ENCODE measurements at regions not wholly inside any gene's neighbourhood (a gene's known extent, or its start where the extent isn't known, plus 50 kb on each side); places are given as distances from the start of the nearest gene placed in this dataset.
"Not testable (repeated sequence)": the region's sequence is repeated elsewhere in the genome, so short reads cannot be mapped to it uniquely, and the experiment has no call there.

DNA sequence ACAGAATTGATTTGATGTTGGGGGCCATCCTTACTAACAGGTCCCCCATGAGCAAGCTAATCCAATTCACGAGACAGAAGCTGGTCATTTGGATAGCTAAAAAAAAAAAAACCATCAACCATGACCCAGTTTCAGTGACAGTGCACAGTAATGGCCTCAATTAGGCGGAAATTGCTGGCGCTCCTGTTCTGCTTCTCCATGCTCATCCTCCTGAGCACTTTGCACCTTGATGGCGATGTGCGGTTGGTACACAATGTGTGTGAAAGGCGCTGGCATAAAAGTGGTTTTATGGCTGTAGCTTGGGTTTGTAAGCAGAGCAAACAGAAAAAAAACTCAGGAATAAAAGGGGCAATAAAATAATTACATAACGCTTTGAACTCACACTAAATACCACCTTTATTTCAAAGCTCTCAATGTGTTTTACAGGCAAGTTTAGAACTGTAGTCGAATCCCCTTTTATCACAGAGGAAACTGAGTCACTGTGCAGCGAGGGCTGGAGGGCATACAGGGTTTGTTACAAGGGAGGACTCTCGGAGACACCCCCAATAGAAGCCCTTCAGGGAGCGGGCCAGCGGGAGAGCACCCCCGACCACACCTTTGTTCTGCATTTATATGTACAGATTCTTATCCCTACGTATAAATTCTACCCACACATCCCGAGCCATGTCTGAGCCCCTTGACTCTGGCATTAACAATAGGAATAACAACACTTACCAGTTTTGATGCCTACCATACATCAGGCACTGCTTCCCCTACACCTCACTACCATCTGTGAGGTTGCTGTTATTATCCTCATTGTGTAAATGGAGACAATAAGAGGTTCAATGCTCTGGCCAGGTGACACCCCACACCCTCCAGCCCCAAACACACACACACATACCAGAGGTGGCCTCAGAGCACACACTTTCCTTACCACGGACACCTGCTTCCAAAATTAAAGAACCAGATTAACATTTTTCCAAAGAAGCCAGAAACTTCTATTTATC is 213.5 kb upstream of the IRF2BP2 start:
- Mint-ChIP-seq H3K27ac (no peak overlapping the region), H3K9me3 (no peaks in the 10 kb centered on the region), H3K4me3 (no peak overlapping the region), H3K27me3 (no peaks in the 10 kb centered on the region), H3K36me3 (ENCODE audit: low read depth) (no peaks in the 10 kb centered on the region), H3K4me1 (ENCODE audit: low read depth) (no peaks in the 10 kb centered on the region)
- no peak for DNase-seq
- ATAC-seq (ENCODE audit: poor library complexity): no peak
- Histone ChIP-seq H3K4me1 (ENCODE audit: insufficient read depth, low read length) (no peaks in the 10 kb centered on the region), H3K9me3 (ENCODE audit: control insufficient read depth in 1 of 2, insufficient read depth in 1 of 2, low read length in 2 of 2) (no peaks in the 10 kb centered on the region), H3K4me3 (ENCODE audit: low read length) (no peak overlapping the region), H3K36me3 (ENCODE audit: insufficient read depth, low read length) (no peaks in the 10 kb centered on the region), H3K27ac (ENCODE audit: low read depth in 1 of 2, low read length in 2 of 2) (no peak overlapping the region), H3K27me3 (ENCODE audit: control insufficient read depth in 1 of 2, insufficient read depth in 2 of 2, low read length in 2 of 2) (no peaks in the 10 kb centered on the region)
- intact Hi-C loops (cut with DNase I, micrococcal nuclease): no loop called here
- TF ChIP-seq, protein P1, sequence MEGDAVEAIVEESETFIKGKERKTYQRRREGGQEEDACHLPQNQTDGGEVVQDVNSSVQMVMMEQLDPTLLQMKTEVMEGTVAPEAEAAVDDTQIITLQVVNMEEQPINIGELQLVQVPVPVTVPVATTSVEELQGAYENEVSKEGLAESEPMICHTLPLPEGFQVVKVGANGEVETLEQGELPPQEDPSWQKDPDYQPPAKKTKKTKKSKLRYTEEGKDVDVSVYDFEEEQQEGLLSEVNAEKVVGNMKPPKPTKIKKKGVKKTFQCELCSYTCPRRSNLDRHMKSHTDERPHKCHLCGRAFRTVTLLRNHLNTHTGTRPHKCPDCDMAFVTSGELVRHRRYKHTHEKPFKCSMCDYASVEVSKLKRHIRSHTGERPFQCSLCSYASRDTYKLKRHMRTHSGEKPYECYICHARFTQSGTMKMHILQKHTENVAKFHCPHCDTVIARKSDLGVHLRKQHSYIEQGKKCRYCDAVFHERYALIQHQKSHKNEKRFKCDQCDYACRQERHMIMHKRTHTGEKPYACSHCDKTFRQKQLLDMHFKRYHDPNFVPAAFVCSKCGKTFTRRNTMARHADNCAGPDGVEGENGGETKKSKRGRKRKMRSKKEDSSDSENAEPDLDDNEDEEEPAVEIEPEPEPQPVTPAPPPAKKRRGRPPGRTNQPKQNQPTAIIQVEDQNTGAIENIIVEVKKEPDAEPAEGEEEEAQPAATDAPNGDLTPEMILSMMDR (IDR thresholded peaks at IDR 0.05): no peak
- POLR2A ChIA-PET: interaction anchor here (1.1 kb wide), 1 partner anchor 100 kb away, joined by 3 read pairs; no protein-coding TSS in a partner anchor
- CTCF ChIA-PET: no interaction called here

DNA sequence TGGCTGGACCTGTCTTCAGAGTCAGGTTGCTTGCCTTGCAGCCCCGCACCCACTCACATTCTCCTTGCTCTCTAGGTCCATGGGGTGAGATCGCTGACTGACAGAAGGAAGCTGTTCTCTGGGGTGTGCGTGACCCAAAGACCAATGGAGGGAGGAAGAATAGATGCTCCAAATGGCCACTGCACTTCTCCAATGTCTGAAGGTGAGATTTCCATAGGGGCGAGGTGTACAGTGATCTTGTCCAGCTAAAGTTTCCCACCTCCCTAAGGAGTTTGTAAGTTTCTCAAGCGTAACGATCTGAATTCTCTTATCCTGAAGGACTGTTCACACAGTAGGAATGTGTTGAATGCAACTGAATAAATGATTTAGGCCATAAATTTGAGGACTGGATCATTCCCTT is 211.9 kb upstream of the IRF2BP2 start:
- H3K27ac Mint-ChIP-seq: no peak overlapping the region
- no peaks in the 10 kb centered on the region for H3K4me1 Mint-ChIP-seq (ENCODE audit: low read depth)
- H3K36me3 Mint-ChIP-seq (ENCODE audit: low read depth): no peaks in the 10 kb centered on the region
- H3K27me3 Mint-ChIP-seq: no peaks in the 10 kb centered on the region
- Histone ChIP-seq H3K27me3 (ENCODE audit: control insufficient read depth in 1 of 2, insufficient read depth in 2 of 2, low read length in 2 of 2) (no peaks in the 10 kb centered on the region), H3K36me3 (ENCODE audit: insufficient read depth, low read length) (no peaks in the 10 kb centered on the region), H3K9me3 (ENCODE audit: control insufficient read depth in 1 of 2, insufficient read depth in 1 of 2, low read length in 2 of 2) (no peaks in the 10 kb centered on the region), H3K27ac (ENCODE audit: low read depth in 1 of 2, low read length in 2 of 2) (no peak overlapping the region), H3K4me1 (ENCODE audit: insufficient read depth, low read length) (no peaks in the 10 kb centered on the region), H3K4me3 (ENCODE audit: low read length) (no peak overlapping the region)
- ATAC-seq (ENCODE audit: poor library complexity) (no peak), DNase-seq (no peak)
- intact Hi-C loops (cut with DNase I, micrococcal nuclease): no loop called here
- POLR2A ChIA-PET: no interaction called here
- CTCF ChIA-PET: no interaction called here
- TF ChIP-seq, protein P1 (IDR thresholded peaks at IDR 0.05): no peak
- H3K9me3 Mint-ChIP-seq: no peaks in the 10 kb centered on the region
- H3K4me3 Mint-ChIP-seq: no peak overlapping the region

DNA sequence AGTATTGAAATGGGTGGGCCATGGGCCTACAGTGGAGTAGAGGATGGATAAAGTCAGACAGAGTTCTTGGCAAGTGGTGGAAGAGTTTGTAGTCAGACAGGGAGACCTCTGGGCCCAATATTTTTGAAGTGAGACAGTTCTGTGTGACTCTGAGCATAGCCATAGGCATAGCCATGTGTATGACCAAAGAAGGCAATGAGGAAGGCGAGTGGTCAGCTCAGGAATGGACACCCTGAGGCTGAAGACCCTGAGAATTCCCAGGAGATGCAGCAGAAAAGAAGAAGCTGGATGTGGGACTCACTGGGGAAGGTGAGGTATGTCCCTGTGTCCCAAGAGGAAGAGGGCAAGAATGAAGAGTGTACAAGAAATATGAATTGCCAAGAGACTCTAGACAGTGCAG is 210.6 kb upstream of the IRF2BP2 start:
- H3K27me3 ChIP-seq (ENCODE audit: control insufficient read depth in 1 of 2, insufficient read depth in 2 of 2, low read length in 2 of 2): no peaks in the 10 kb centered on the region
- H3K27ac Mint-ChIP-seq: no peak overlapping the region
- no peaks in the 10 kb centered on the region for H3K36me3 Mint-ChIP-seq (ENCODE audit: low read depth)
- intact Hi-C loops (cut with DNase I, micrococcal nuclease): no loop called here
- no peaks in the 10 kb centered on the region for H3K9me3 ChIP-seq (ENCODE audit: control insufficient read depth in 1 of 2, insufficient read depth in 1 of 2, low read length in 2 of 2)
- H3K4me1 Mint-ChIP-seq (ENCODE audit: low read depth): no peaks in the 10 kb centered on the region
- no peak overlapping the region for H3K27ac ChIP-seq (ENCODE audit: low read depth in 1 of 2, low read length in 2 of 2)
- H3K36me3 ChIP-seq (ENCODE audit: insufficient read depth, low read length): no peaks in the 10 kb centered on the region
- POLR2A ChIA-PET: no interaction called here
- TF ChIP-seq, protein P1 (IDR thresholded peaks at IDR 0.05): no peak
- ATAC-seq (ENCODE audit: poor library complexity) (no peak), DNase-seq (no peak)
- no peaks in the 10 kb centered on the region for H3K4me1 ChIP-seq (ENCODE audit: insufficient read depth, low read length)
- H3K27me3 Mint-ChIP-seq: no peaks in the 10 kb centered on the region
- no peak overlapping the region for H3K4me3 Mint-ChIP-seq
- no peaks in the 10 kb centered on the region for H3K9me3 Mint-ChIP-seq
- no peak overlapping the region for H3K4me3 ChIP-seq (ENCODE audit: low read length)
- CTCF ChIA-PET: no interaction called here

DNA sequence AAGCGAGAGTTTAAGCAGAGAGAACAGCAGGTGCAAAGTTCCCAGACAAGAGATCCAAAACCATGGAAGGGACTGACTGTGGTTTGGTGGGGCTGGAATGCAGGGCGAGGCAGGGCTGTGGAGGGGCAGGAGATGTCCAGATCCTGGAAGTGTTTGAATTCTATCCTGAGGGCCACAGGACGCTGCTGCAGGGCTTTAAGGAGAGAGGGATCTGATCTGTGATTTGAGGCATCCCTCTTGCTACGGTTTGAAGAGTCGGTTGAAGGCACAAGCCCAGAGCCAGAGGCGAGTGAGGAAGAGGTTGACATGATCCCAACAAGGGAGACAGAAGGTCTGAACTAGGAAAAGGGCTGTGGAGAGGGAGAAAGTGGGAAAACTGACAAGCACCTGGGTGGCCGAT is 209.9 kb upstream of the IRF2BP2 start:
- H3K4me3 ChIP-seq (ENCODE audit: low read length); H3K27me3 ChIP-seq (ENCODE audit: control insufficient read depth in 1 of 2, insufficient read depth in 2 of 2, low read length in 2 of 2); H3K9me3 Mint-ChIP-seq; ATAC-seq (ENCODE audit: poor library complexity); H3K4me1 Mint-ChIP-seq (ENCODE audit: low read depth); H3K27ac ChIP-seq (ENCODE audit: low read depth in 1 of 2, low read length in 2 of 2); POLR2A ChIA-PET; intact Hi-C loops (cut with DNase I, micrococcal nuclease); H3K27me3 Mint-ChIP-seq; H3K4me3 Mint-ChIP-seq; H3K4me1 ChIP-seq (ENCODE audit: insufficient read depth, low read length); H3K27ac Mint-ChIP-seq; H3K36me3 Mint-ChIP-seq (ENCODE audit: low read depth); DNase-seq; CTCF ChIA-PET; H3K9me3 ChIP-seq (ENCODE audit: control insufficient read depth in 1 of 2, insufficient read depth in 1 of 2, low read length in 2 of 2); H3K36me3 ChIP-seq (ENCODE audit: insufficient read depth, low read length): not testable (repeated sequence)

DNA sequence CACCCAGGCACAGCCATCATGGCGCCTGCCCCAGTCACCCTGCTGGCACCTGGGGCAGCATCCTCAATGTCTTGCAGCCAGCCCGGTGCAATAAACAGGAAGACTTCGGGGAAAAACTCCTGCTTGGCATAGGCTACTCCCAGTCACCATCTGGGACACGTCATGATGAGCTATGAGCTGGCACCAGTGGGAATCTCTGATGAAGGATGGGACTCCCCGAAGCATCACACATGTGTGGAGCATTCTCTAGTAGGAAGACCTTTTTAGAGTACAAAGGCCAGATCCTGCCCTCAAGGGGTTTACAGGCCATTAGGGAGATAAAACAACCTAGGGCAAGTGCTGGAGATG is 208.0 kb upstream of the IRF2BP2 start:
- H3K4me3 Mint-ChIP-seq; H3K27ac Mint-ChIP-seq; H3K4me1 Mint-ChIP-seq (ENCODE audit: low read depth); H3K27me3 ChIP-seq (ENCODE audit: control insufficient read depth in 1 of 2, insufficient read depth in 2 of 2, low read length in 2 of 2); intact Hi-C loops (cut with DNase I, micrococcal nuclease); H3K4me3 ChIP-seq (ENCODE audit: low read length); CTCF ChIA-PET; H3K36me3 ChIP-seq (ENCODE audit: insufficient read depth, low read length); H3K9me3 ChIP-seq (ENCODE audit: control insufficient read depth in 1 of 2, insufficient read depth in 1 of 2, low read length in 2 of 2); H3K4me1 ChIP-seq (ENCODE audit: insufficient read depth, low read length); DNase-seq; POLR2A ChIA-PET; H3K9me3 Mint-ChIP-seq; H3K27me3 Mint-ChIP-seq; ATAC-seq (ENCODE audit: poor library complexity); H3K27ac ChIP-seq (ENCODE audit: low read depth in 1 of 2, low read length in 2 of 2); H3K36me3 Mint-ChIP-seq (ENCODE audit: low read depth): not testable (repeated sequence)
